H9 (cell line): ENCODE measurements at regions not wholly inside any gene's neighbourhood (a gene's known extent, or its start where the extent isn't known, plus 50 kb on each side); places are given as distances from the start of the nearest gene placed in this dataset.

Experiments
- DNase-seq: peaks from one replicate; pipeline ENCODE4 v3.0.0-alpha.2; 2017
- H2AFZ ChIP-seq: one replicate; pipeline ENCODE4 v1.6.1; 2013; ENCODE audit warnings: mild to moderate bottlenecking, low read length, control low read depth, moderate library complexity
- H2AK5ac ChIP-seq: 2 replicates; pipeline ENCODE4 v1.6.1; 2013; ENCODE audit warnings: low read length, control low read depth, mixed read lengths; ENCODE audit not compliant: insufficient read length
- H2BK120ac ChIP-seq: one replicate; pipeline ENCODE4 v1.6.1; 2013; ENCODE audit warnings: low read depth, mild to moderate bottlenecking, low read length, control low read depth, inconsistent platforms; ENCODE audit not compliant: poor library complexity, severe bottlenecking
- H2BK12ac ChIP-seq: 2 replicates; pipeline ENCODE4 v1.6.1; 2013; ENCODE audit warnings: low read length, control low read depth, mixed read lengths, low read depth; ENCODE audit not compliant: insufficient read length
- H2BK15ac ChIP-seq: 2 replicates; pipeline ENCODE4 v1.6.1; 2013; ENCODE audit warnings: low read depth, low read length, control low read depth
- H2BK20ac ChIP-seq: one replicate; pipeline ENCODE4 v1.6.1; 2013; ENCODE audit warnings: low read depth, mild to moderate bottlenecking, low read length, control low read depth, inconsistent platforms; ENCODE audit not compliant: poor library complexity, severe bottlenecking
- H2BK5ac ChIP-seq: 2 replicates; pipeline ENCODE4 v1.6.1; 2013; ENCODE audit warnings: low read length, control low read depth, mixed read lengths; ENCODE audit not compliant: insufficient read length
- H3K14ac ChIP-seq: 2 replicates; pipeline ENCODE4 v1.6.1; 2013; ENCODE audit warnings: low read length, control low read depth; ENCODE audit not compliant: insufficient read depth
- H3K18ac ChIP-seq: 2 replicates; pipeline ENCODE4 v1.6.1; 2013; ENCODE audit warnings: low read depth, mild to moderate bottlenecking, mixed read lengths, low read length, control low read depth; ENCODE audit not compliant: insufficient read length
- H3K23ac ChIP-seq: 2 replicates; pipeline ENCODE4 v1.6.1; 2013; ENCODE audit warnings: low read length, control low read depth, mixed read lengths, low read depth; ENCODE audit not compliant: insufficient read length
- H3K23me2 ChIP-seq: 2 replicates; pipeline ENCODE4 v1.6.1; 2013; ENCODE audit warnings: low read depth, mild to moderate bottlenecking, mixed read lengths, low read length, control low read depth; ENCODE audit not compliant: insufficient read length, poor library complexity, severe bottlenecking
- H3K27ac ChIP-seq: 2 replicates; pipeline ENCODE4 v1.5.1; 2013; ENCODE audit warnings: low read length, control low read depth, mixed read lengths, low read depth; ENCODE audit not compliant: insufficient read length
- H3K27me3 ChIP-seq: 2 replicates; pipeline ENCODE4 v1.6.1; 2013; ENCODE audit warnings: low read length, control low read depth, inconsistent platforms; ENCODE audit not compliant: insufficient read depth
- H3K4ac ChIP-seq: 2 replicates; pipeline ENCODE4 v1.6.1; 2013; ENCODE audit warnings: low read depth, mild to moderate bottlenecking, control low read depth, inconsistent platforms, low read length, moderate library complexity
- H3K4me1 ChIP-seq: 2 replicates; pipeline ENCODE4 v1.6.1; 2013; ENCODE audit warnings: low read length, control low read depth, inconsistent platforms; ENCODE audit not compliant: insufficient read depth
- H3K4me2 ChIP-seq: 2 replicates; pipeline ENCODE4 v1.6.1; 2013; ENCODE audit warnings: low read length, control low read depth, mixed read lengths; ENCODE audit not compliant: insufficient read length, insufficient read depth
- H3K56ac ChIP-seq: 2 replicates; pipeline ENCODE4 v1.6.1; 2013; ENCODE audit warnings: low read depth, mild to moderate bottlenecking, mixed read lengths, low read length, control low read depth; ENCODE audit not compliant: insufficient read length
- H3K79me1 ChIP-seq: 2 replicates; pipeline ENCODE4 v1.6.1; 2013; ENCODE audit warnings: low read depth, mild to moderate bottlenecking, moderate library complexity, low read length, control low read depth, inconsistent platforms; ENCODE audit not compliant: insufficient read depth, poor library complexity, severe bottlenecking
- H3K79me2 ChIP-seq: 2 replicates; pipeline ENCODE4 v1.6.1; 2013; ENCODE audit warnings: low read length, control low read depth, inconsistent platforms; ENCODE audit not compliant: insufficient read depth
- H3K9ac ChIP-seq: 2 replicates; pipeline ENCODE4 v1.6.1; 2013; ENCODE audit warnings: low read length, control low read depth, mixed read lengths; ENCODE audit not compliant: insufficient read length; ENCODE audit errors: extremely low read depth
- H3K9me3 ChIP-seq: one replicate; pipeline ENCODE4 v1.6.1; 2013; ENCODE audit warnings: low read depth, low read length, inconsistent platforms; ENCODE audit not compliant: control insufficient read depth
- H3T11ph ChIP-seq: one replicate; pipeline ENCODE4 v1.6.1; 2013; ENCODE audit warnings: mild to moderate bottlenecking, low read length, control low read depth, inconsistent platforms
- H4K20me1 ChIP-seq: one replicate; pipeline ENCODE4 v1.6.1; 2013; ENCODE audit not compliant: control insufficient read depth, insufficient read length, insufficient read depth
- H4K5ac ChIP-seq: 2 replicates; pipeline ENCODE4 v1.6.1; 2013; ENCODE audit warnings: low read depth, mild to moderate bottlenecking, mixed read lengths, low read length, control low read depth; ENCODE audit not compliant: insufficient read length
- H4K8ac ChIP-seq: replicated peaks from 2 replicates; pipeline ENCODE4 v1.6.1; 2013; ENCODE audit warnings: low read length, control low read depth, mixed read lengths, low read depth; ENCODE audit not compliant: insufficient read length
- H4K91ac ChIP-seq: 2 replicates; pipeline ENCODE4 v1.6.1; 2013; ENCODE audit warnings: low read depth, mild to moderate bottlenecking, moderate library complexity, mixed read lengths, low read length, control low read depth; ENCODE audit not compliant: insufficient read length
- H3K27ac Mint-ChIP-seq, 3 experiments: 2 replicates in 2 of 3; 3 replicates in 1 of 3; pipeline ENCODE4 v1.8.0; 2020 to 2021; ENCODE audit warnings: mixed read lengths in 3 of 3, mild to moderate bottlenecking in 1 of 3, moderate library complexity in 1 of 3
- H3K27me3 Mint-ChIP-seq: 2 replicates; pipeline ENCODE4 v1.8.0; 2021; ENCODE audit warnings: low read depth, mild to moderate bottlenecking, moderate library complexity, mixed read lengths
- H3K36me3 Mint-ChIP-seq, 3 experiments: 2 replicates in 2 of 3; 3 replicates in 1 of 3; pipeline ENCODE4 v1.8.0; 2020 to 2021; ENCODE audit warnings: low read depth in 3 of 3, mixed read lengths in 3 of 3; ENCODE audit not compliant: insufficient read depth in 1 of 3
- H3K4me1 Mint-ChIP-seq, 2 experiments: 2 replicates each; pipeline ENCODE4 v1.8.0; 2020; ENCODE audit warnings: mixed read lengths in 2 of 2
- H3K4me3 Mint-ChIP-seq, 2 experiments: 2 replicates in 1 of 2; 3 replicates in 1 of 2; pipeline ENCODE4 v1.8.0; 2020 to 2021; ENCODE audit warnings: mild to moderate bottlenecking in 2 of 2, mixed read lengths in 2 of 2, moderate library complexity in 1 of 2
- H3K9me3 Mint-ChIP-seq, 2 experiments: 2 replicates in 1 of 2; 3 replicates in 1 of 2; pipeline ENCODE4 v1.8.0; 2020; ENCODE audit warnings: mild to moderate bottlenecking in 2 of 2, mixed read lengths in 2 of 2, moderate library complexity in 1 of 2
- WGBS: extraction: QIAGEN DNeasy Blood & Tissue Kit; methylation state at CpG from one replicate; pipeline ENCODE4 v1.1.7; 2013; ENCODE audit warnings: missing lambda C conversion rate, low lambda C conversion rate, mixed read lengths; ENCODE audit not compliant: insufficient read length; ENCODE audit errors: extremely low coverage; 5-methylcytosine and 5-hydroxymethylcytosine counted together
- TF ChIP-seq, protein P1 (sequence below): fragments of 200-600 bp; sonication (generic); conservative IDR thresholded peaks from 3 replicates; pipeline ENCODE4 v1.8.0; 2021; ENCODE audit warnings: antibody characterized with exemption, mild to moderate bottlenecking

DNA sequence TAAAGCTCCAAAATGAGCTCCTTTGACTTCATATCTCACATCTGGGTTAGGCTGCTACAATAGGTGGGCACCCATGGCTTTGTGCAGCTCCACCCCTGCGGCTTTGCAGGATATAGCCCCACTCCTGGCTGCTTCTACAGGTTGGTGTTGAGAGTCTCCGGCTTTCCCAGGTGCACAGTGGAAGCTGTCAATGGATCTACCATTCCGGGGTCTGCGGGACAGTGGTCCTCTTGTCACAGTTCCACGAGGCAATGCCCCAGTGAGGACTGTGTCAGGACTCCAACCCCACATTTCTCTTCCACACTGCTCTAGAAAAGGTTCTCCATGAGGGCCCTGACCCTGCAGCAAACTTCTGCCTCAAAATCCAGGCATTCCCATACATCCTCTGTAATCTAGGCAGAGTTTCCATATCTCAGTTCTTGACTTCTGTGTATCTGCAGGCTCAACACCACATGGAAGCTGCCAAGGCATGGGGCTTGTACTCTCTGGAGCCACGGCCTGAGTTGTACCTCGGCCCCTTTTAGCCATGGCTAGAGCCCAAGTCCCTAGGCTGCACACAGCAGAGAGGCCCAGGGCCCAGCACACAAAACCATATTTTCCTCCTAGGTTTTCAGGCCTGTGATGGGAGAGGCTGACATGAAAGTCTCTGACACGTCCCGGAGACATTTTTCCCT lies 342.8 kb downstream of the FAM47B start:
- Histone ChIP-seq H3K23ac (no peak overlapping the region), H2BK15ac (no peak overlapping the region), H3K4me1 (no peaks in the 10 kb centered on the region), H4K91ac (no peak overlapping the region), H3K23me2 (no peaks in the 10 kb centered on the region), H3K4ac (no peak overlapping the region), H3K14ac (no peak overlapping the region), H3K18ac (no peak overlapping the region), H3K27me3 (no peaks in the 10 kb centered on the region), H3T11ph (no peak overlapping the region), H4K5ac (no peak overlapping the region), H2AFZ (no peak overlapping the region), H4K20me1 (no peaks in the 10 kb centered on the region), H3K79me2 (no peaks in the 10 kb centered on the region), H3K27ac (no peak overlapping the region), H2AK5ac (no peak overlapping the region), H3K9me3 (no peaks in the 10 kb centered on the region), H3K4me2 (no peak overlapping the region), H2BK12ac (no peak overlapping the region), H3K9ac (no peak overlapping the region), H2BK120ac (no peak overlapping the region), H3K79me1 (no peaks in the 10 kb centered on the region), H2BK20ac (no peak overlapping the region), H4K8ac (no peak overlapping the region), H2BK5ac (no peak overlapping the region), H3K56ac (no peak overlapping the region)
- TF ChIP-seq, protein P1, sequence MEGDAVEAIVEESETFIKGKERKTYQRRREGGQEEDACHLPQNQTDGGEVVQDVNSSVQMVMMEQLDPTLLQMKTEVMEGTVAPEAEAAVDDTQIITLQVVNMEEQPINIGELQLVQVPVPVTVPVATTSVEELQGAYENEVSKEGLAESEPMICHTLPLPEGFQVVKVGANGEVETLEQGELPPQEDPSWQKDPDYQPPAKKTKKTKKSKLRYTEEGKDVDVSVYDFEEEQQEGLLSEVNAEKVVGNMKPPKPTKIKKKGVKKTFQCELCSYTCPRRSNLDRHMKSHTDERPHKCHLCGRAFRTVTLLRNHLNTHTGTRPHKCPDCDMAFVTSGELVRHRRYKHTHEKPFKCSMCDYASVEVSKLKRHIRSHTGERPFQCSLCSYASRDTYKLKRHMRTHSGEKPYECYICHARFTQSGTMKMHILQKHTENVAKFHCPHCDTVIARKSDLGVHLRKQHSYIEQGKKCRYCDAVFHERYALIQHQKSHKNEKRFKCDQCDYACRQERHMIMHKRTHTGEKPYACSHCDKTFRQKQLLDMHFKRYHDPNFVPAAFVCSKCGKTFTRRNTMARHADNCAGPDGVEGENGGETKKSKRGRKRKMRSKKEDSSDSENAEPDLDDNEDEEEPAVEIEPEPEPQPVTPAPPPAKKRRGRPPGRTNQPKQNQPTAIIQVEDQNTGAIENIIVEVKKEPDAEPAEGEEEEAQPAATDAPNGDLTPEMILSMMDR = no peak
- H3K36me3 Mint-ChIP-seq = peaks cover 0 to 5% (median 2%) of the 10 kb centered on the region in 3 experiments; a peak in 2 of 7 replicates
- no peaks in the 10 kb centered on the region for H3K4me1 Mint-ChIP-seq
- no CpG with 5 or more reads among the region's 9 CpGs for WGBS
- H3K4me3 Mint-ChIP-seq = no peak overlapping the region
- no peak for DNase-seq
- H3K27me3 Mint-ChIP-seq = no peaks in the 10 kb centered on the region; the same call in 1 of the 2 replicates
- H3K9me3 Mint-ChIP-seq = peaks cover 62 to 63% of the 10 kb centered on the region in 2 experiments
- no peak overlapping the region for H3K27ac Mint-ChIP-seq
